Mesendoderm (in vitro differentiated cells): ENCODE measurements at regions not wholly inside any gene's neighbourhood (a gene's known extent, or its start where the extent isn't known, plus 50 kb on each side); places are given as distances from the start of the nearest gene placed in this dataset.

Experiments used
- DNase-seq: peaks from one replicate; pipeline ENCODE4 v3.0.0; 2013
- H2AK5ac ChIP-seq: 2 replicates; pipeline ENCODE4 v1.6.1; 2013; ENCODE audit warnings: low read length, inconsistent platforms
- H2BK120ac ChIP-seq: 2 replicates; pipeline ENCODE4 v1.6.1; 2013; ENCODE audit warnings: low read depth, mild to moderate bottlenecking, low read length, moderate library complexity, mixed read lengths
- H2BK15ac ChIP-seq: replicated peaks from 2 replicates; pipeline ENCODE4 v1.6.1; 2013; ENCODE audit warnings: low read depth, mild to moderate bottlenecking, moderate library complexity
- H2BK5ac ChIP-seq: 2 replicates; pipeline ENCODE4 v1.6.1; 2013; ENCODE audit warnings: low read length, inconsistent platforms
- H3K18ac ChIP-seq: 2 replicates; pipeline ENCODE4 v1.6.1; 2013; ENCODE audit warnings: mild to moderate bottlenecking, low read length, mixed read lengths
- H3K23ac ChIP-seq: one replicate; pipeline ENCODE4 v1.6.1; 2013; ENCODE audit warnings: low read length
- H3K27ac ChIP-seq: 2 replicates; pipeline ENCODE4 v1.5.1; 2013; ENCODE audit warnings: low read depth, mild to moderate bottlenecking, inconsistent platforms, low read length, moderate library complexity
- H3K27me3 ChIP-seq: 2 replicates; pipeline ENCODE4 v1.6.1; 2013; ENCODE audit warnings: low read length, control low read depth, mild to moderate bottlenecking, inconsistent platforms; ENCODE audit not compliant: insufficient read depth, poor library complexity
- H3K36me3 ChIP-seq: 2 replicates; pipeline ENCODE4 v1.6.1; 2013; ENCODE audit warnings: low read length, inconsistent platforms; ENCODE audit not compliant: control insufficient read depth, insufficient read depth
- H3K4ac ChIP-seq: one replicate; pipeline ENCODE4 v1.6.1; 2013; ENCODE audit warnings: low read depth, mild to moderate bottlenecking, low read length, moderate library complexity
- H3K4me1 ChIP-seq: 2 replicates; pipeline ENCODE4 v1.6.1; 2013; ENCODE audit warnings: low read depth, low read length, inconsistent platforms; ENCODE audit not compliant: control insufficient read depth
- H3K4me2 ChIP-seq: 2 replicates; pipeline ENCODE4 v1.6.1; 2013; ENCODE audit warnings: low read length
- H3K4me3 ChIP-seq: 2 replicates; pipeline ENCODE4 v1.5.1; 2013; ENCODE audit warnings: mild to moderate bottlenecking, low read length
- H3K56ac ChIP-seq: one replicate; pipeline ENCODE4 v1.6.1; 2013; ENCODE audit warnings: low read length
- H3K79me1 ChIP-seq: 2 replicates; pipeline ENCODE4 v1.6.1; 2013; ENCODE audit warnings: low read length, inconsistent platforms
- H3K79me2 ChIP-seq: 2 replicates; pipeline ENCODE4 v1.6.1; 2013; ENCODE audit warnings: mild to moderate bottlenecking, low read length; ENCODE audit not compliant: control insufficient read depth, insufficient read depth
- H3K9ac ChIP-seq: 2 replicates; pipeline ENCODE4 v1.6.1; 2013; ENCODE audit warnings: low read length, inconsistent platforms
- H4K5ac ChIP-seq: one replicate; pipeline ENCODE4 v1.6.1; 2013; ENCODE audit warnings: low read length
- H4K8ac ChIP-seq: one replicate; pipeline ENCODE4 v1.6.1; 2013; ENCODE audit warnings: low read depth, mild to moderate bottlenecking, control low read depth, low read length, moderate library complexity
- WGBS: extraction: QIAGEN DNeasy Blood & Tissue Kit; methylation state at CpG from one replicate; pipeline ENCODE4 v1.1.7; 2013; ENCODE audit warnings: low lambda C conversion rate, missing lambda C conversion rate; ENCODE audit not compliant: insufficient coverage; ENCODE audit errors: extremely low coverage; 5-methylcytosine and 5-hydroxymethylcytosine counted together

DNA sequence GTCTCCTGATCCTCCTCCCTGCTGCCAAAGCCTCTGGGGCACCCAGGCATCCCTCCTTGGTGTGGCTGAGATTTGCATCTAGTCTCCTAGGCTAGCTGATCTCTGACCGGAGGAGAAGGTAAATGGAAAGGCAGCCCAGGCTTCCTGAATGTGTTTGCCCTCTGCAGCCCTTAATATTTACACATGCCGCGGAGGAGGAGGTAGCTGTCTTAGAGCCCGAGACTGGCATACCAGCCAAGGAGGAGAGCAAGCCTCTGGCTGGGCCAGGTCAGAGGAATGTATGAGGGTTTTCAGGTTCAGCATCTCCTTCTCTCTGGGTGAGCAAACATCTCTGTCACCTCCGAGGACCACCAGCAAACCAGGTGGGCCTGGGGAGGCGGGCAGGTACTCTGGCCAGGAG is 86.0 kb upstream of the GRIK3 start:
- no peak overlapping the region for H3K4me2 ChIP-seq
- H3K4ac ChIP-seq, result no peak overlapping the region
- H2BK5ac ChIP-seq, result no peak overlapping the region
- no peaks in the 10 kb centered on the region for H3K36me3 ChIP-seq
- H2BK120ac ChIP-seq, result no peak overlapping the region
- WGBS, result no CpG with 5 or more reads among the region's 6 CpGs
- H2BK15ac ChIP-seq, result no peak overlapping the region
- no peaks in the 10 kb centered on the region for H3K79me1 ChIP-seq
- DNase-seq, result no peak
- H3K27me3 ChIP-seq, result no peaks in the 10 kb centered on the region
- H3K9ac ChIP-seq, result no peak overlapping the region
- no peak overlapping the region for H2AK5ac ChIP-seq
- H3K56ac ChIP-seq, result no peak overlapping the region
- no peaks in the 10 kb centered on the region for H3K79me2 ChIP-seq
- no peak overlapping the region for H3K18ac ChIP-seq
- no peak overlapping the region for H4K5ac ChIP-seq
- no peaks in the 10 kb centered on the region for H3K4me1 ChIP-seq
- H3K27ac ChIP-seq, result no peak overlapping the region
- H3K4me3 ChIP-seq, result no peak overlapping the region
- H3K23ac ChIP-seq, result no peak overlapping the region
- H4K8ac ChIP-seq, result no peak overlapping the region

- Histone ChIP-seq H2BK15ac (no peak overlapping the region), H2BK120ac (no peak overlapping the region), H3K79me1 (no peaks in the 10 kb centered on the region), H3K27me3 (no peaks in the 10 kb centered on the region), H3K4me2 (no peak overlapping the region), H4K8ac (no peak overlapping the region), H2BK5ac (no peak overlapping the region), H3K36me3 (no peaks in the 10 kb centered on the region), H3K79me2 (no peaks in the 10 kb centered on the region), H3K4me1 (no peaks in the 10 kb centered on the region), H2AK5ac (no peak overlapping the region), H3K56ac (no peak overlapping the region), H3K4me3 (no peak overlapping the region), H3K4ac (no peak overlapping the region), H4K5ac (no peak overlapping the region), H3K9ac (no peak overlapping the region), H3K27ac (no peak overlapping the region), H3K18ac (no peak overlapping the region), H3K23ac (no peak overlapping the region)
- WGBS, result no CpG with 5 or more reads among the region's 9 CpGs
- DNase-seq, result no peak
Observed at GRCh38 chr1:37123276-37124115, 89.2 kb upstream of the GRIK3 start.

DNA sequence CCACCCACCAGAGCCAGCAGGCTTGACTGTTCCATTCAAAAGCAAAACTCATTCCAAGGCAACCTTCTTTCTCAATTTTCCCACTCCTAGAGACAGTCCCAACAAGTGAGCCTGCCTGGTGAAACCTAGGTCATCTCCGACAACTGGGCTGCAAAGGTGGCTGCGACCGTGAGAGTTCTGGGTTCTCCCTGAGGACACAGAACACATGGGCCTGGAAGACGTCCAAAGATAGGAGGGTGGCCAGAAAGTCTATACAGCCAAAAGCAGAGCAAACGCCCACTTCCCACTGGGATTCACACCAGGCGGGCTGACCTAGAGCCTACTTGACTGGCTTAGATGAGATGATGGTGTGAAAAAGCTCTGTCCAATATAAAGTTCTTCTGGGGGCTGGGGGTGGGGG is 90.2 kb upstream of the GRIK3 start:
- H2AK5ac ChIP-seq, result no peak overlapping the region
- H2BK120ac ChIP-seq, result no peak overlapping the region
- no peak overlapping the region for H3K4ac ChIP-seq
- H3K23ac ChIP-seq, result no peak overlapping the region
- no CpG with 5 or more reads among the region's 6 CpGs for WGBS
- H4K5ac ChIP-seq, result no peak overlapping the region
- H3K36me3 ChIP-seq, result no peaks in the 10 kb centered on the region
- no peak overlapping the region for H3K4me3 ChIP-seq
- no peaks in the 10 kb centered on the region for H3K4me1 ChIP-seq
- H3K4me2 ChIP-seq, result no peak overlapping the region
- DNase-seq, result no peak
- H2BK5ac ChIP-seq, result no peak overlapping the region
- no peaks in the 10 kb centered on the region for H3K27me3 ChIP-seq
- no peak overlapping the region for H4K8ac ChIP-seq
- no peak overlapping the region for H3K56ac ChIP-seq
- H3K79me1 ChIP-seq, result no peaks in the 10 kb centered on the region
- no peak overlapping the region for H3K9ac ChIP-seq
- H3K18ac ChIP-seq, result no peak overlapping the region
- no peak overlapping the region for H3K27ac ChIP-seq
- no peaks in the 10 kb centered on the region for H3K79me2 ChIP-seq
- no peak overlapping the region for H2BK15ac ChIP-seq

DNA sequence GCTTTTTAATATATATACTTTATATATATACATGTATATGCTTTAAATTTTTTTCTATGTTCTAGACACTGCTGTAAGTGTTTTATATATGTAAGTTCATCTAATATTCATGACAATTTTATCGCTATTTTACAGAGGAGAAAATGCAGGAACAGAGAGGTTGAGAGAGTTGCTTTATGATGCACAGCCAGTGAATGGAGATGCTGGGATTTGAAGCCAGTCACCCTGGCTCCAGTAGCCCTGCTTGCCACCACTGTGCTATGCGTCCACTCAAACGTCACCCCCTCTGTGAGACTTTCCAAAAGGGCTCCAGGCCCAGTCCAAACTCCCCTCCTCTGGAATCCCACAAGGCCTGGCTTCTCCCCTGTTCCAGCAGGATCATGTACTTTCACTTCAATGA is 91.0 kb upstream of the GRIK3 start:
- Histone ChIP-seq H3K79me1 (no peaks in the 10 kb centered on the region), H2BK120ac (no peak overlapping the region), H2BK15ac (no peak overlapping the region), H3K23ac (no peak overlapping the region), H3K27me3 (no peaks in the 10 kb centered on the region), H3K27ac (no peak overlapping the region), H3K56ac (no peak overlapping the region), H3K4me3 (no peak overlapping the region), H3K4me1 (no peaks in the 10 kb centered on the region), H3K18ac (no peak overlapping the region), H3K9ac (no peak overlapping the region), H4K5ac (no peak overlapping the region), H4K8ac (no peak overlapping the region), H3K4me2 (no peak overlapping the region), H3K4ac (no peak overlapping the region), H3K79me2 (no peaks in the 10 kb centered on the region), H3K36me3 (no peaks in the 10 kb centered on the region), H2BK5ac (no peak overlapping the region), H2AK5ac (no peak overlapping the region)
- no CpG with 5 or more reads among the region's 3 CpGs for WGBS
- DNase-seq, result no peak

DNA sequence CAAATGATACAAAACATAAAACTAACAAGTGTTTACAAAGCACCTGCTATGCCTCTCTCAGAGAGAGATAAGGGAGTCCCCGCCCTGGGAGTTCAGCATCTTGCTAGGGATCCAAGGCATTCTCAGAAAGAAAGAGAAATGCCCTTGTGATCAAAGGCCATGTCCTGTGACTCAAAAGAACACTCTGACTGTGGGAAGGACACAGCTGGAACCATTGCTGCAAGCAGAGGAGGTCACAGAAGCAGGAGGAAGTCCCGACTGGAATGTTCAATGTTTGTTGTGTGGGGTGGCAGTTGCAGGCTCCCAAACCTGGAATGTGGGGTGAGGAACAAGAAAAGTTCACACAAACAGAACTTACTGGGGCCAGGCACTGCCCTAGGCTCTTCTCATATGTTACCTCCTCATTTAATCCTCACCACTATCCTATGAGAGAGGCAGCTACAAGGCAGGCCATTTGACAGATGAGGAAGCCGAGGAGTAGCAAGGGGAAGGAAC is 93.0 kb upstream of the GRIK3 start:
- H2BK120ac ChIP-seq, result no peak overlapping the region
- no peak overlapping the region for H2BK15ac ChIP-seq
- no peak overlapping the region for H4K8ac ChIP-seq
- no peak overlapping the region for H3K4ac ChIP-seq
- no peak overlapping the region for H3K9ac ChIP-seq
- H3K18ac ChIP-seq, result no peak overlapping the region
- no peaks in the 10 kb centered on the region for H3K36me3 ChIP-seq
- no peak overlapping the region for H3K27ac ChIP-seq
- H2AK5ac ChIP-seq, result no peak overlapping the region
- H3K4me2 ChIP-seq, result no peak overlapping the region
- no peak overlapping the region for H4K5ac ChIP-seq
- no peak for DNase-seq
- H3K56ac ChIP-seq, result no peak overlapping the region
- H3K79me1 ChIP-seq, result no peaks in the 10 kb centered on the region
- H3K27me3 ChIP-seq, result no peaks in the 10 kb centered on the region
- H3K79me2 ChIP-seq, result no peaks in the 10 kb centered on the region
- H3K4me1 ChIP-seq, result no peaks in the 10 kb centered on the region
- H3K23ac ChIP-seq, result no peak overlapping the region
- H3K4me3 ChIP-seq, result no peak overlapping the region
- WGBS, result no CpG with 5 or more reads among the region's 3 CpGs
- no peak overlapping the region for H2BK5ac ChIP-seq

DNA sequence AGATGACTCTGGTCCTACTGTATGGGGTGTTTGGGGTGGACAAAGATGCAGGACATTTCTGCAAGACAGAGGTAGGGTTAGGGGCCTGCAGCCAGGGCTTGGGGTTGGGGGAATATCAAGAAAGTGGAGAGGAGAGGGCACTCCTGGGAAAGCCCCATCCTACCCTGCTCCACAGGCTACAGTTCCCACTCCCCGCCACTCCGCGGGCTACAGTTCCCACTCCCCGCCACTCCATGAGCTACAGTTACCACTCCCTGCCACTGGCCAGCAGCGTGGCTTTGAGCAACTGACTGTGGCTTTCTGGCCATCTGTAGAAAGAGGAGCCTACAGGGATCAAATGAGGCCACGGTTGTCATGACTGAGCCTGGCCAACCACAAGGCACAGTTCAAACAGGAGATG is 93.8 kb upstream of the GRIK3 start:
- H2BK15ac ChIP-seq, result no peak overlapping the region
- H3K4ac ChIP-seq, result no peak overlapping the region
- H3K56ac ChIP-seq, result no peak overlapping the region
- H4K8ac ChIP-seq, result no peak overlapping the region
- no peak overlapping the region for H3K4me3 ChIP-seq
- H3K4me1 ChIP-seq, result no peaks in the 10 kb centered on the region
- no peaks in the 10 kb centered on the region for H3K36me3 ChIP-seq
- DNase-seq, result no peak
- no peak overlapping the region for H3K4me2 ChIP-seq
- no peaks in the 10 kb centered on the region for H3K79me2 ChIP-seq
- no peak overlapping the region for H2BK5ac ChIP-seq
- no peaks in the 10 kb centered on the region for H3K79me1 ChIP-seq
- H3K18ac ChIP-seq, result no peak overlapping the region
- H3K27ac ChIP-seq, result no peak overlapping the region
- H4K5ac ChIP-seq, result no peak overlapping the region
- H3K9ac ChIP-seq, result no peak overlapping the region
- no CpG with 5 or more reads among the region's 6 CpGs for WGBS
- H2BK120ac ChIP-seq, result no peak overlapping the region
- no peak overlapping the region for H2AK5ac ChIP-seq
- no peak overlapping the region for H3K23ac ChIP-seq
- H3K27me3 ChIP-seq, result no peaks in the 10 kb centered on the region
